Parathyroid adenoma (tissue), 2 donors: ENCODE measurements at regions not wholly inside any gene's neighbourhood (a gene's known extent, or its start where the extent isn't known, plus 50 kb on each side); places are given as distances from the start of the nearest gene placed in this dataset.

Experiments
- H2AFZ ChIP-seq: fragments of 300-600 bp; sonication (generic); one replicate; pipeline ENCODE4 v1.7.0; 2017; ENCODE audit warnings: antibody characterized with exemption, mild to moderate bottlenecking
- H3K27ac ChIP-seq: fragments of 300-600 bp; sonication (generic); one replicate; pipeline ENCODE4 v1.7.0; 2017
- H3K27me3 ChIP-seq: fragments of 300-600 bp; sonication (generic); one replicate; pipeline ENCODE4 v1.7.0; 2017; ENCODE audit warnings: low read length; ENCODE audit not compliant: control insufficient read depth, insufficient read depth
- H3K36me3 ChIP-seq: fragments of 300-600 bp; sonication (generic); one replicate; pipeline ENCODE4 v1.7.0; 2017; ENCODE audit warnings: low read length; ENCODE audit not compliant: control insufficient read depth, insufficient read depth
- H3K4me1 ChIP-seq: fragments of 300-600 bp; sonication (generic); one replicate; pipeline ENCODE4 v1.7.0; 2017; ENCODE audit warnings: control low read depth
- H3K4me2 ChIP-seq: fragments of 300-600 bp; sonication (generic); one replicate; pipeline ENCODE4 v1.7.0; 2017; ENCODE audit warnings: low read length
- H3K4me3 ChIP-seq: fragments of 300-600 bp; sonication (generic); one replicate; pipeline ENCODE4 v1.7.0; 2017; ENCODE audit warnings: low read depth, low read length
- H3K79me2 ChIP-seq: fragments of 300-600 bp; sonication (generic); one replicate; pipeline ENCODE4 v1.7.0; 2017; ENCODE audit warnings: control low read depth
- H3K9ac ChIP-seq: fragments of 300-600 bp; sonication (generic); one replicate; pipeline ENCODE4 v1.7.0; 2017; ENCODE audit warnings: mild to moderate bottlenecking
- H3K9me3 ChIP-seq: fragments of 300-600 bp; sonication (generic); one replicate; pipeline ENCODE4 v1.7.0; 2017; ENCODE audit warnings: low read length; ENCODE audit not compliant: control insufficient read depth
- TF ChIP-seq, protein P1 (sequence below): fragments of 300-600 bp; sonication (generic); IDR thresholded peaks from one replicate; pipeline ENCODE4 v1.7.0; 2017; ENCODE audit warnings: antibody characterized with exemption, mild to moderate bottlenecking
- donor health status: primary hyperparathyroidism.

DNA sequence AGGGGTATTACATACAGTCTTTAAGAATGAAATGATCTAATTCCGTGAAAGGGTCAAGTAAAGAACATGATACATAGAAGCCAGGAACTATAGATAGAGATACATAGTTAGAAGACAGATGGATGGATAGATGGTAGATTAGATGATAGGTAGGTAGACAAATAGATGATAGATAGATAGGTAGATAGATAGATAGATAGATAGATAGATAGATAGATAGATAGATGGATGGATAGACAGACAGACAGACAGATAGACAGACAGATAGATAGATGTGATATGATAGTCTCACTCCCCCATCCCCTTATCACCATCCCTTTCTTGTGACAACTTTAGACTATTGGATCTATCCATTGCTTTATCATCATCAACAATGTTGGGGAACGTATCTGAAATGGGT is 448.2 kb downstream of the METTL4 start:
- Histone ChIP-seq H3K36me3 (no peaks in the 10 kb centered on the region), H3K4me2 (no peak overlapping the region), H3K79me2 (no peaks in the 10 kb centered on the region), H3K27me3 (no peaks in the 10 kb centered on the region), H3K9me3 (no peaks in the 10 kb centered on the region), H3K4me1 (no peaks in the 10 kb centered on the region), H2AFZ (no peak overlapping the region), H3K27ac (no peak overlapping the region), H3K9ac (no peak overlapping the region), H3K4me3 (no peak overlapping the region)
- TF ChIP-seq, protein P1, sequence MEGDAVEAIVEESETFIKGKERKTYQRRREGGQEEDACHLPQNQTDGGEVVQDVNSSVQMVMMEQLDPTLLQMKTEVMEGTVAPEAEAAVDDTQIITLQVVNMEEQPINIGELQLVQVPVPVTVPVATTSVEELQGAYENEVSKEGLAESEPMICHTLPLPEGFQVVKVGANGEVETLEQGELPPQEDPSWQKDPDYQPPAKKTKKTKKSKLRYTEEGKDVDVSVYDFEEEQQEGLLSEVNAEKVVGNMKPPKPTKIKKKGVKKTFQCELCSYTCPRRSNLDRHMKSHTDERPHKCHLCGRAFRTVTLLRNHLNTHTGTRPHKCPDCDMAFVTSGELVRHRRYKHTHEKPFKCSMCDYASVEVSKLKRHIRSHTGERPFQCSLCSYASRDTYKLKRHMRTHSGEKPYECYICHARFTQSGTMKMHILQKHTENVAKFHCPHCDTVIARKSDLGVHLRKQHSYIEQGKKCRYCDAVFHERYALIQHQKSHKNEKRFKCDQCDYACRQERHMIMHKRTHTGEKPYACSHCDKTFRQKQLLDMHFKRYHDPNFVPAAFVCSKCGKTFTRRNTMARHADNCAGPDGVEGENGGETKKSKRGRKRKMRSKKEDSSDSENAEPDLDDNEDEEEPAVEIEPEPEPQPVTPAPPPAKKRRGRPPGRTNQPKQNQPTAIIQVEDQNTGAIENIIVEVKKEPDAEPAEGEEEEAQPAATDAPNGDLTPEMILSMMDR, result no peak

DNA sequence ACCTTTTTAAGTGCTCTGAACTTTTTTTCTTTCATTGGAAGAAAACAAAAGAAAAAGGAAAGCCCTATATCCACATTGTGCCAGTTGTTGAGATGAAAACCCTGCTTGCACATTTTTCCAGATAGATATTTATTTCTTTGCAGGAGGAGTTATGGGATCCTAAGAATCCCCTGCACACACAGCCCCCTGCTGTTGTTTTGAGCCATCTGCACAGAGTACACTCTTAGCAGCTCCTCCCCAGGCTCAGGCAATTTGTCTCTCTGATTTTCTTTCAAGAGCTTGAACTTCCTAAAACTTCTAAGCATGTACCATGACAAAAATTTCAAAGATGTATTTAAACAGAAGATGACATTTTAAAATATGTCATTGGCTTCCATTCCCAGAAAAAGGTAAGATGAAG is 436.9 kb downstream of the METTL4 start:
- TF ChIP-seq, protein P1, result no peak
- Histone ChIP-seq H3K4me1 (no peaks in the 10 kb centered on the region), H3K4me2 (no peak overlapping the region), H2AFZ (no peak overlapping the region), H3K27me3 (no peaks in the 10 kb centered on the region), H3K27ac (no peak overlapping the region), H3K4me3 (no peak overlapping the region), H3K79me2 (no peaks in the 10 kb centered on the region), H3K36me3 (no peaks in the 10 kb centered on the region), H3K9me3 (no peaks in the 10 kb centered on the region), H3K9ac (no peak overlapping the region)

DNA sequence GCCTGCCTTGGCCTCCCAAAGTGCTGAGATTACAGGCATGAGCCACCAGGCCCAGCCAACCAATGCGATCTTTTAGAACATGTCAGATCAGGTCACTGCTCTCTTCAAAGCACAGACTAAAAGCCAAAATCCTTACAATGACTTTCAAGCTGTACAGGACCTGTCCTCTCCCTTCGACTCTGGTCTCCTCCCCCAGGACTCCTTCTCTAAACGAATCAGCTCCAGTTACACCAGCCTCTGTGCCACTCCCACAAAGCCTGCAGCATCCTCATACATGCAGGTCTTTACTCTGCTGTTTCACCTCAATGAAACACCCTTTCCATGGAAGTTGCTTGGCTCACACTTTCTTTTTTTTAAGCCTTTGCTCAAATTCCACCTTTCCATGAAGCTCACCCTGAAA is 436.0 kb downstream of the METTL4 start:
- Histone ChIP-seq H3K4me2 (no peak overlapping the region), H3K9me3 (no peaks in the 10 kb centered on the region), H3K9ac (no peak overlapping the region), H2AFZ (no peak overlapping the region), H3K27me3 (no peaks in the 10 kb centered on the region), H3K4me1 (no peaks in the 10 kb centered on the region), H3K27ac (no peak overlapping the region), H3K4me3 (no peak overlapping the region), H3K79me2 (no peaks in the 10 kb centered on the region), H3K36me3 (no peaks in the 10 kb centered on the region)
- TF ChIP-seq, protein P1, result no peak

DNA sequence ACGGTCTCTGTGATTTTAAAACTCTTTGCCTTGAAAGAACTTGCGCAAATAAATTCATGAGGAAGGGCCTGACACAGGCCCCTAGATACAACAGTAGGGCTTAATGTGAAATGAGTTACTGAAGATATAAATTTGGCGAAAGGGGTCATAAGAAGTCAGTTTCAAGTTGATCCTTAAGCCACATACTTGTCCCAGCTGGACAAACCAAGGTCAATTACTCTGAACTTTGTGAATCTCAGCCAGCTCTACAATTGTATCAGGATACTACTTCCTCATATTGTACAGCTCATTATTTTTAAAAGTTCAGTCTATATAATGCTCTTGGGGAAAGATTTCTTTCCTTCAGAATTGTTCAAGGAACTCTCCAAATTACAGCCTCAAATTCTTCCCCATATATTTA is 432.8 kb downstream of the METTL4 start:
- H3K4me1 ChIP-seq, result no peaks in the 10 kb centered on the region
- TF ChIP-seq, protein P1, result no peak
- H3K79me2 ChIP-seq, result no peaks in the 10 kb centered on the region
- no peaks in the 10 kb centered on the region for H3K36me3 ChIP-seq
- no peaks in the 10 kb centered on the region for H3K27me3 ChIP-seq
- no peak overlapping the region for H3K4me2 ChIP-seq
- H3K4me3 ChIP-seq, result no peak overlapping the region
- no peak overlapping the region for H3K9ac ChIP-seq
- H3K9me3 ChIP-seq, result no peaks in the 10 kb centered on the region
- no peak overlapping the region for H2AFZ ChIP-seq
- H3K27ac ChIP-seq, result no peak overlapping the region

DNA sequence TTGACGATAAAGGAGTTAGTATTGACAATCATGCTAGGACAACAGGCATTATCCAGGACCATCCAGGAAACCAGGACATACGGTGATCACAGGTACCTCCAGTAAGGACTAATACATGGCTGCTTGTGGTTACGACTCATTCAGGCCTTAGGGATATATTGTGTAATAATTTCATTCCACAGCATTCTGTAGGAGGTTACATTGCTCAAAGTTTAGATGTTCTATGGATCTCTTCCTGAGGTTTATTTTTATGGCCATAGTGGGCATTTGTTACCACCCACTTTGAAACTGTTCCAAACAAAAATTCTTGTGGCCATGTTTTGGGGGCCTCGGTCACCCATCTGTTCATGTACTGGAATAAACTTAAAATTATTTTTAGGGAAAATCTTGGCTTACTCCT is 431.6 kb downstream of the METTL4 start:
- H3K27me3 ChIP-seq, result no peaks in the 10 kb centered on the region
- TF ChIP-seq, protein P1, result no peak
- no peak overlapping the region for H3K4me3 ChIP-seq
- H3K36me3 ChIP-seq, result no peaks in the 10 kb centered on the region
- H3K4me1 ChIP-seq, result no peaks in the 10 kb centered on the region
- H3K4me2 ChIP-seq, result no peak overlapping the region
- H3K9ac ChIP-seq, result no peak overlapping the region
- no peak overlapping the region for H3K27ac ChIP-seq
- H3K9me3 ChIP-seq, result no peaks in the 10 kb centered on the region
- no peak overlapping the region for H2AFZ ChIP-seq
- H3K79me2 ChIP-seq, result no peaks in the 10 kb centered on the region
